Activated T-helper 2 cell treated with anti-CD3 and anti-CD28 coated beads, Interferon-gamma antibody, Interleukin-2, Interleukin-4, amounts not matched to agents 10 μg/mL and 5 μg/mL and 100 μg/mL, durations not matched to agents 14 hours and 24 hours and 36 hours (primary cell): ENCODE measurements at regions not wholly inside any gene's neighbourhood (a gene's known extent, or its start where the extent isn't known, plus 50 kb on each side); places are given as distances from the start of the nearest gene placed in this dataset.

Experiments used
- DNase-seq: peaks from one replicate; pipeline ENCODE4 v3.0.0; 2021; ENCODE audit warnings: low spot score
- H3K27ac Mint-ChIP-seq: one replicate; pipeline ENCODE4 v1.8.0; 2021; ENCODE audit warnings: mixed read lengths
- H3K27me3 Mint-ChIP-seq: one replicate; pipeline ENCODE4 v1.8.0; 2021; ENCODE audit warnings: low read depth, mixed read lengths
- H3K36me3 Mint-ChIP-seq: one replicate; pipeline ENCODE4 v1.8.0; 2021; ENCODE audit warnings: low read depth, mixed read lengths
- H3K4me1 Mint-ChIP-seq: one replicate; pipeline ENCODE4 v1.8.0; 2021; ENCODE audit warnings: low read depth, mixed read lengths
- H3K4me3 Mint-ChIP-seq: one replicate; pipeline ENCODE4 v1.8.0; 2021; ENCODE audit warnings: low read depth, mild to moderate bottlenecking, moderate library complexity, mixed read lengths
- H3K9me3 Mint-ChIP-seq: one replicate; pipeline ENCODE4 v1.8.0; 2021; ENCODE audit warnings: mixed read lengths
- intact Hi-C: fragments of 100-400 bp; cut with micrococcal nuclease; formaldehyde crosslinking; loops from one replicate; pipeline ENCODE4 v1.15.1; 2023

GRCh38 chr20:58113716-58114115 lies 114.7 kb downstream of the ANKRD60 start:
- Mint-ChIP-seq H3K4me1 (no peaks in the 10 kb centered on the region), H3K27me3 (peaks cover 4% of the 10 kb centered on the region), H3K4me3 (no peak overlapping the region), H3K9me3 (peaks cover 4% of the 10 kb centered on the region), H3K27ac (no peak overlapping the region), H3K36me3 (no peaks in the 10 kb centered on the region)
- intact Hi-C loops, result no loop called here
- DNase-seq, result no peak

- Mint-ChIP-seq H3K27me3 (peaks cover 6% of the 10 kb centered on the region), H3K36me3 (no peaks in the 10 kb centered on the region), H3K27ac (no peak overlapping the region), H3K4me1 (no peaks in the 10 kb centered on the region), H3K4me3 (no peak overlapping the region), H3K9me3 (no peaks in the 10 kb centered on the region)
- intact Hi-C loops, result no loop called here
- no peak for DNase-seq
These were observed 116.3 kb downstream of the ANKRD60 start for GRCh38 chr20:58112017-58112781.

- intact Hi-C loops, result no loop called here
- H3K4me3 Mint-ChIP-seq, result no peak overlapping the region
- no peak overlapping the region for H3K27ac Mint-ChIP-seq
- no peaks in the 10 kb centered on the region for H3K9me3 Mint-ChIP-seq
- no peaks in the 10 kb centered on the region for H3K4me1 Mint-ChIP-seq
- H3K27me3 Mint-ChIP-seq, result peaks cover 6% of the 10 kb centered on the region
- DNase-seq, result no peak
- no peaks in the 10 kb centered on the region for H3K36me3 Mint-ChIP-seq
These were observed 117.0 kb downstream of the ANKRD60 start for GRCh38 chr20:58111310-58112016.

GRCh38 chr20:58109918-58110635 lies 118.4 kb downstream of the ANKRD60 start:
- no peak overlapping the region for H3K27ac Mint-ChIP-seq
- H3K9me3 Mint-ChIP-seq, result no peaks in the 10 kb centered on the region
- H3K4me1 Mint-ChIP-seq, result no peaks in the 10 kb centered on the region
- no peak overlapping the region for H3K4me3 Mint-ChIP-seq
- DNase-seq, result no peak
- H3K36me3 Mint-ChIP-seq, result no peaks in the 10 kb centered on the region
- peaks cover 12% of the 10 kb centered on the region for H3K27me3 Mint-ChIP-seq
- intact Hi-C loops, result no loop called here

GRCh38 chr20:58109126-58109880 lies 119.2 kb downstream of the ANKRD60 start:
- no peak for DNase-seq
- Mint-ChIP-seq H3K27ac (no peak overlapping the region), H3K36me3 (no peaks in the 10 kb centered on the region), H3K4me1 (no peaks in the 10 kb centered on the region), H3K9me3 (no peaks in the 10 kb centered on the region), H3K4me3 (no peak overlapping the region), H3K27me3 (peaks cover 12% of the 10 kb centered on the region)
- intact Hi-C loops, result no loop called here

GRCh38 chr20:58107533-58107932 lies 120.9 kb downstream of the ANKRD60 start:
- DNase-seq, result no peak

GRCh38 chr20:58106143-58106750 lies 122.2 kb downstream of the ANKRD60 start:
- Mint-ChIP-seq H3K36me3 (no peaks in the 10 kb centered on the region), H3K27ac (no peak overlapping the region), H3K9me3 (no peaks in the 10 kb centered on the region), H3K27me3 (peaks cover 12% of the 10 kb centered on the region), H3K4me3 (no peak overlapping the region), H3K4me1 (no peaks in the 10 kb centered on the region)
- DNase-seq, result no peak
- intact Hi-C loops, result no loop called here

More at GRCh38 chr20:58107533-58107932, 120.9 kb downstream of the ANKRD60 start:
- no peak overlapping the region for H3K4me3 Mint-ChIP-seq
- H3K9me3 Mint-ChIP-seq, result no peaks in the 10 kb centered on the region
- no peaks in the 10 kb centered on the region for H3K36me3 Mint-ChIP-seq
- peaks cover 12% of the 10 kb centered on the region for H3K27me3 Mint-ChIP-seq
- no peaks in the 10 kb centered on the region for H3K4me1 Mint-ChIP-seq
- intact Hi-C loops, result no loop called here
- H3K27ac Mint-ChIP-seq, result no peak overlapping the region

GRCh38 chr20:58103961-58104360 lies 124.5 kb downstream of the ANKRD60 start:
- no peak overlapping the region for H3K27ac Mint-ChIP-seq
- no peaks in the 10 kb centered on the region for H3K36me3 Mint-ChIP-seq
- no peaks in the 10 kb centered on the region for H3K9me3 Mint-ChIP-seq
- no peak overlapping the region for H3K4me3 Mint-ChIP-seq
- no peaks in the 10 kb centered on the region for H3K4me1 Mint-ChIP-seq
- H3K27me3 Mint-ChIP-seq, result peaks cover 12% of the 10 kb centered on the region
- intact Hi-C loops, result no loop called here
- no peak for DNase-seq

- Mint-ChIP-seq H3K27me3 (peaks cover 8% of the 10 kb centered on the region), H3K4me1 (no peaks in the 10 kb centered on the region), H3K9me3 (no peaks in the 10 kb centered on the region), H3K4me3 (no peak overlapping the region), H3K36me3 (no peaks in the 10 kb centered on the region), H3K27ac (no peak overlapping the region)
- intact Hi-C loops, result no loop called here
- no peak for DNase-seq
These were observed 124.9 kb downstream of the ANKRD60 start for GRCh38 chr20:58103517-58103904.

GRCh38 chr20:58102744-58103516 lies 125.5 kb downstream of the ANKRD60 start:
- DNase-seq, result no peak
- H3K27me3 Mint-ChIP-seq, result peaks cover 8% of the 10 kb centered on the region
- no peak overlapping the region for H3K4me3 Mint-ChIP-seq
- no peaks in the 10 kb centered on the region for H3K36me3 Mint-ChIP-seq
- intact Hi-C loops, result no loop called here
- no peak overlapping the region for H3K27ac Mint-ChIP-seq
- no peaks in the 10 kb centered on the region for H3K9me3 Mint-ChIP-seq
- H3K4me1 Mint-ChIP-seq, result no peaks in the 10 kb centered on the region

- no peaks in the 10 kb centered on the region for H3K9me3 Mint-ChIP-seq
- intact Hi-C loops, result no loop called here
- H3K36me3 Mint-ChIP-seq, result no peaks in the 10 kb centered on the region
- H3K27me3 Mint-ChIP-seq, result peaks cover 8% of the 10 kb centered on the region
- no peak overlapping the region for H3K27ac Mint-ChIP-seq
- DNase-seq, result no peak
- no peaks in the 10 kb centered on the region for H3K4me1 Mint-ChIP-seq
- H3K4me3 Mint-ChIP-seq, result no peak overlapping the region
These were observed 126.2 kb downstream of the ANKRD60 start for GRCh38 chr20:58102261-58102660.
